H1 (cell line): ENCODE measurements at regions not wholly inside any gene's neighbourhood (a gene's known extent, or its start where the extent isn't known, plus 50 kb on each side); places are given as distances from the start of the nearest gene placed in this dataset.

Experiments used
- ASH2L ChIP-seq: fragments of 200-600, 300-600 bp; sonication (generic); IDR thresholded peaks from one replicate; pipeline ENCODE4 v1.7.1; 2017; ENCODE audit warnings: low read length
- CREB1 ChIP-seq: IDR thresholded peaks from 2 replicates; pipeline ENCODE4 v1.6.1; 2012; ENCODE audit warnings: inconsistent platforms
- EGR1 ChIP-seq: IDR thresholded peaks from 2 replicates; pipeline ENCODE4 v1.6.1; 2011; ENCODE audit warnings: low read depth, low read length, borderline replicate concordance
- EZH2 ChIP-seq: fragments of 200-600 bp; sonication (generic); IDR thresholded peaks from 2 replicates; pipeline ENCODE4 v1.7.1; 2012; ENCODE audit warnings: low read depth, mild to moderate bottlenecking, moderate library complexity, low read length, inconsistent platforms; ENCODE audit not compliant: severe bottlenecking
- MAX ChIP-seq: IDR thresholded peaks from 2 replicates; pipeline ENCODE4 v1.6.1; 2012; ENCODE audit warnings: inconsistent platforms
- POLR2A ChIP-seq, 2 experiments: IDR thresholded peaks; 1 replicate in 1 of 2; 2 replicates in 1 of 2; pipeline ENCODE4 v1.6.1; 2011; ENCODE audit warnings: low read depth in 2 of 2, low read length in 2 of 2, mild to moderate bottlenecking in 2 of 2; ENCODE audit errors: control extremely low read depth in 1 of 2
- RAD21 ChIP-seq, 2 experiments: IDR thresholded peaks in 1 of 2; conservative IDR thresholded peaks in 1 of 2; 2 replicates each; pipeline ENCODE4 v1.6.1; 2011; ENCODE audit warnings: low read depth in 2 of 2, low read length in 2 of 2, improper control_type of control experiment in 1 of 2, inconsistent platforms in 1 of 2, mild to moderate bottlenecking in 1 of 2, moderate library complexity in 1 of 2
- RFX5 ChIP-seq: IDR thresholded peaks from 2 replicates; pipeline ENCODE4 v1.6.1; 2011; ENCODE audit warnings: low read depth, low read length, improper control_type of control experiment, borderline replicate concordance
- RNF2 ChIP-seq: fragments of 200-900, 300-1000 bp; sonication (generic); IDR thresholded peaks from 2 replicates; pipeline ENCODE4 v1.7.1; 2016; ENCODE audit warnings: borderline replicate concordance, low read depth, mild to moderate bottlenecking, antibody characterized with exemption, low read length; ENCODE audit not compliant: poor library complexity, severe bottlenecking; ENCODE audit errors: missing control alignments
- SRF ChIP-seq: IDR thresholded peaks from 2 replicates; pipeline ENCODE4 v1.6.1; 2011; ENCODE audit warnings: mild to moderate bottlenecking, low read depth, low read length, moderate library complexity
- USF2 ChIP-seq: IDR thresholded peaks from 2 replicates; pipeline ENCODE4 v1.6.1; 2011; ENCODE audit warnings: low read length, improper control_type of control experiment
- TF ChIP-seq, protein P1 (sequence below), 3 experiments: IDR thresholded peaks; 1 replicate in 2 of 3; 2 replicates in 1 of 3; pipeline versions ENCODE4 v1.5.1 to v1.6.1; 2011; ENCODE audit warnings: low read length in 3 of 3, mild to moderate bottlenecking in 3 of 3, inconsistent platforms in 2 of 3, low read depth in 1 of 3, moderate library complexity in 1 of 3; ENCODE audit not compliant: insufficient read depth in 1 of 3; ENCODE audit errors: control extremely low read depth in 1 of 3

GRCh38 chr1:147046189-147046862, 108.2 kb downstream of the NBPF12 start:
- TF ChIP-seq RNF2 (no peak), MAX (no peak), POLR2A (IDR thresholded peaks at IDR 0.05; ENCODE audit: control extremely low read depth in 1 of 2, low read depth in 2 of 2, low read length in 2 of 2) (no peak), EZH2 (no peak), CREB1 (no peak), USF2 (no peak), RAD21 (IDR thresholded peaks at IDR 0.05 in 1 of 2, conservative IDR thresholded peaks at IDR 0.05 in 1 of 2; ENCODE audit: low read depth in 2 of 2, low read length in 2 of 2) (no peak), ASH2L (no peak), SRF (no peak), EGR1 (no peak), RFX5 (no peak)
- TF ChIP-seq, protein P1, sequence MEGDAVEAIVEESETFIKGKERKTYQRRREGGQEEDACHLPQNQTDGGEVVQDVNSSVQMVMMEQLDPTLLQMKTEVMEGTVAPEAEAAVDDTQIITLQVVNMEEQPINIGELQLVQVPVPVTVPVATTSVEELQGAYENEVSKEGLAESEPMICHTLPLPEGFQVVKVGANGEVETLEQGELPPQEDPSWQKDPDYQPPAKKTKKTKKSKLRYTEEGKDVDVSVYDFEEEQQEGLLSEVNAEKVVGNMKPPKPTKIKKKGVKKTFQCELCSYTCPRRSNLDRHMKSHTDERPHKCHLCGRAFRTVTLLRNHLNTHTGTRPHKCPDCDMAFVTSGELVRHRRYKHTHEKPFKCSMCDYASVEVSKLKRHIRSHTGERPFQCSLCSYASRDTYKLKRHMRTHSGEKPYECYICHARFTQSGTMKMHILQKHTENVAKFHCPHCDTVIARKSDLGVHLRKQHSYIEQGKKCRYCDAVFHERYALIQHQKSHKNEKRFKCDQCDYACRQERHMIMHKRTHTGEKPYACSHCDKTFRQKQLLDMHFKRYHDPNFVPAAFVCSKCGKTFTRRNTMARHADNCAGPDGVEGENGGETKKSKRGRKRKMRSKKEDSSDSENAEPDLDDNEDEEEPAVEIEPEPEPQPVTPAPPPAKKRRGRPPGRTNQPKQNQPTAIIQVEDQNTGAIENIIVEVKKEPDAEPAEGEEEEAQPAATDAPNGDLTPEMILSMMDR (IDR thresholded peaks at IDR 0.05; ENCODE audit: control extremely low read depth in 1 of 3, insufficient read depth in 1 of 3, low read depth in 1 of 3, low read length in 3 of 3): no peak
